HUDEP-2 (cell line): ENCODE measurements at regions not wholly inside any gene's neighbourhood (a gene's known extent, or its start where the extent isn't known, plus 50 kb on each side); places are given as distances from the start of the nearest gene placed in this dataset.
"Not testable (repeated sequence)": the region's sequence is repeated elsewhere in the genome, so short reads cannot be mapped to it uniquely, and the experiment has no call there.

Experiments
- DNase-seq, 76 experiments: peaks; one replicate each; lab custom pipeline; 2025; ENCODE audit not compliant: unreplicated experiment in 76 of 76; lab: John Stamatoyannopoulos, UW

DNA sequence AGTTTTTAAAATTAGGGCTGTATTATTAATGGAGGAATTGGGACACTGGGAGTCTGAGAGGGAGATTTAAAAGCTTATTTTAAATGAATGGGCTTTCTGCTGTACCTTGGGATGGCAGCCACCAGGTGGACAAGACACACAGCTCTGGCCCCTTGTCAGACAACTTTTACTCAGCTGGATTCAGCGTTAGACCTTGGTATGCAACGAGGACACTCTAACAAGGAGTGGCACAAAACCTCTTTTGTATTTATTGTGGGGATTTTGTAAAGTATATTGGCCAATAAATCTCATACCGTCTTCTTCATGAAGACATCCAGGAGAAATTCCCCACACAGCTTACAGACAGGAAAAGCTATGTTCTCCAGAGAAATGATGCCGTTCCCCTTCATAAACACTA, 105.7 kb downstream of the LCA5 start:
- DNase-seq = no peak

DNA sequence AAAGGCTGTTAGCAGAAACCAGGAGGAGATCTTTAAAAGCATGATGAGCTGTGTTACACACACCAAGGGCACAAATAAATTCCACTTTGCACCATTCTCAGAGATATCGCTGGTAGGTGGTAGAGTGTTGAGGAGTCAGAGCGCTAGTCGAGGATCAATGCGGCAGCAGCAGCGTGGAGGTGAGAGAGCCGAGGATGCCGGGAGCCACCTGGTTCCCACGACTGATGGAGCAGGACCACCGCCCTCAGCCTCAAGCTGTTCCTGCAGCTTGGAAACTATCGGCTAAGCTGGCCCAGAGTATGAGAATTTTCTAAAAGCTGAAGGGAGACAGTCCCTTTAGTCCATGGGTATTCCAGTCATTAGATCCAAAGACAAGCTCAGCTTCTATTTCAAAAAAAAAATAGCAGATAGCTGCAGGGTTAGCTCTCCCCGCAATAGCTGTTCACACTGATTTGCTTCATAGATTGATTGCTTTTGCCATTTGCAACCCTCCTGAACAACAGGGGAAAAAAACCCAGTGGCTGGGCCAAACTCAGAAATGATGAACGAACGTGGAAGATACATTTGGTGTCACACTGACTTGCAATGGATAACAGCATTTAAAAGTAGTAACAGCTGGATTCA, 106.2 kb downstream of the LCA5 start:
- no peak for DNase-seq

DNA sequence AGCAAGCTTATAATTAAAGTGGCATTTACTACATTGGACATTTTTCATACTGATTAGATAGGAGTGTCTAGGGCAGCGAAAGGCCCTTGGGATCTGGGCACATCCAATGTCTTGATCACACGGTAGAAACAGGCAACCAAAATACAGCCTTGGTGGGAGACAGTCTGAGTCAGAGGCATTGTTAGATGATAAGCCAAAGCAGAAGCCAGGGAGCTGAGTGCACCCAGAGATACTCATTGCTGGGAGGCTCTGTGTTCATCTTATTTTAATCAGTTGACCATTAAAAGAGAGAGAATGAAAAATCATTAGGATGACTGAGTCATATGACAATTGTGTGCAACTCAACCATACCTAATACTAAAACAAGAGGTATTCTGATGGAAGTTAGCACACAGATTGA, 109.5 kb downstream of the LCA5 start:
- DNase-seq = no peak

DNA sequence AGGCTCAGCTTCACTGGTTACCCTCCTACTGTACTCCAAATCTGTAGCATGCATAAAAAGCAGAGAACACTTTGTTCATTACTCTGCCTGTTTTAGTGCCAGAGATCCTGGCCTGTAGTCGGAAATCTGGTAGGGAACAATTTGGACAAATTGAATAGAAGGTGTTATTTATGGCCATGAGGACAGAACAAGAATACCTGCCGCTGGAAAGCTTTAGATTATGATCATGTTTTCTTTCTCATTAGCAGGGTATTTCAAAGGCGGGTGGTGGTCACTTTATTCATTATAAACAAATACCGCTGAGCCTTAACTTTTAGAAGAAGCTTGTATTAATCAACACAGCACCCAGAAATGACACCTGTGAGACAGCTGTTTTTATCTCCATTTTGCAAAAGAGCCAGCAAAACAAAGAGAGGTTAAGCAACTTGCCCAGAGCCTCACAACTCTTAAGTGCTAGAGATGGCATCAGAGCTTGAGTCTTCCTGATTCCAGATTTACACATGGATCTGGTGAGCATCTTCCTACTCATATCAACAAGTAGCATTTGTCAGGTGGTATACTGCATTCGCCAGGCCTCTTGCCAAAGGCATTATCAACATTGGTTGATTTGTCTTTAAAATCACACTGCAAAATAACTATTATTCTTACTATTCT, 110.5 kb downstream of the LCA5 start:
- no peak for DNase-seq

DNA sequence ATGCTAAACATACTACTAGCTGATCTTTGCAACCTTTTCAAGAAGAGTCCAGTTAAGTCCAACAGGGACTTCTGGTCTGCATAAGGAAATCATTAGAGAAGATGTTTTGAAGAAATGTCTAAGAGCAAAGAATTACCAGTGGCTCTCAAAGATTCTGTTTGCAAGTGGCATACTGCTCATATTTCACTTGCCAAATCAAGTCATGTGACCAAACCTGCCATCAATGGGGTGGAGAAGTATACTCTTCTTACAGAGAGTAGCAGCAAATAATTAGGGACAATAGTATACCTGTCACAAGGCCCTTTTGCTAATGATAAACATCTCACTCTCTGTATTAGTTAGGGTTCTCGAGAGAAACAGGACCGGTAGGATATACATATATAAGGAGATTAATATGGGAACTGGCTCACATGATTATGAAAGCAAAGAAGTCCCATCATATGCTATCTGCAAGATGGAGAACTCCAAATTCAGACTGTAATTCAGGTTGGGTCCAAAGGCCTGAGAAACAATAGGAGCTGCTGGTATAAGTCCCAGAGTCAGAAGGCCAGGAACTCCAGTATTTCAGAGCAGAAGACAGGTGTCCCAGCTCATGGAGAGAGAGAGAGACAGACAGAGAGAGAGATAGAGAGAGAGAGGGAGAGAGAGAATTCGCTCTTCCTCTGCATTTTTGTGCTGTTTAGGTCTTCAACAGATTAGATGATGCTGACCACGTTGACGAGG, 111.5 kb downstream of the LCA5 start:
- DNase-seq = no peak

DNA sequence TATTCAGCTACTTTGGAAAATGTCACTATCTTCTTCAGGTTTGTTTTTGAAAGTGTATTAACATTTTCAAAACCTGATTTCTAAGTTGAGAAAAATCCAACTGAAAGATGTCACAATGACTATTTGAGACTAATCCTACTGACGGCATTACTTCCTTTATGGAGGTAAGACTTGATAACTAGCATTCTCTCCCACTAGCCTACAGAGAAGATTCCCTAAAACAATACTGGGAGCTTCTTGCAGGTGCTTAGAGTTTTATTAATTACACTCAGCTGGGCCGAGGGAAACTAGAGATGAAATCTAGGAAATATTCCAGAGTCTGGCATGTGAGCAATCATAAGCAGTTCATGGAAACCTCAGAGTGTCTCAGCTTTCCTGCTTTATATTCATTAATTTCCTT, 114.0 kb downstream of the LCA5 start:
- DNase-seq = no peak

DNA sequence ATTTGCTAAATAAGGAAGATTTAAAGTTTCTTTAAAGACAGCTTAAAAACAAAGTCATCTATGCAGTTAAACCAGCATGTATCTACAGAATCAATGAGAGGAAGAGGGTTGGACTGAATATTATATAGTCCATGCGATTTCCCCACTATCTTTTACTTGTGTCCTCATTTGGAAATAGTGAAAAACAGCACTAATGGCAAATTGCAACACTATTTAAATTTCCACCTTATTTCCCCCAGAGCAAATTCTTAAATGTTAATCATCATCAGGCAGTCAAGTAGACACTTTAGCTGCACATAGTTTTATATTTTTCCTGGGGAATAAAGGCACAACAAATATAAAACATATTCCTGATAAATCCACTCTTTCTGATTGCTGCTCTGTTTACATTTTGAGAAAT, 114.6 kb downstream of the LCA5 start:
- no peak for DNase-seq

DNA sequence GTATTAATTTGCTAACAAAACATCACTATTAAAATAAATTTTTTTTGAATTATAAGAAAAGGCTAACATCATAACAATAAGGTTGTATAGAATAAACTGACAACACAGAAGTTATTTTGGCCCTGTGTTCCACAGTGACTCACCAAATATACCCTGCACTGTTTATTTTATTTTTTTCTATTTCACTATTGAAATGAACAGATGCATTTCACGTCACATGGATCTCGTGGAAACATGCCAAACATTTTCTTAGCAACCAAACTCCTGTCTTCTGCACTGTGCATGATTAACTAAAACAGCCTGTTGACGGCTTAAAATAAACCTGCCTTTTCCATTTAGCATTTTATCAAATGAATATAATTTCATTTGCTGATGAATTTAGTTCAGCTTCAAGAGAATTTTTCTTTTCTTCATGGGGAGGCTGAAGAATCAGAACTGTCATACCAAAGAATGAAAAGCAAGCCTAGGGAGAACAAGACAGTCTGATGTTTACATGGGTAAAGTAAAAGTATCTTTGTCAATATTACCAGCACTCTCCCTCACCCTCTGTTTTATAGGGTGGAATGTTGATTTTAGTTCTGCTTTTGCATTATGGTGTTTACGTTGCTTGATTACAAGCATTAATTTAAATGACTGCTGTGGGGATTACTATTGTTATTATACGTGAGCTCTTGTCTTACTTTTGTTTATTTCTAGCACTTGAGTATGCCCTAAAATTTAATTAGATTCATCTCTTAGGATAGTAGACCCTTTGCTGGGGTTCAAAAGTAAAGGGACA, 115.3 kb downstream of the LCA5 start:
- peak in 1 of 76 experiments; percentile 19 for DNase-seq

DNA sequence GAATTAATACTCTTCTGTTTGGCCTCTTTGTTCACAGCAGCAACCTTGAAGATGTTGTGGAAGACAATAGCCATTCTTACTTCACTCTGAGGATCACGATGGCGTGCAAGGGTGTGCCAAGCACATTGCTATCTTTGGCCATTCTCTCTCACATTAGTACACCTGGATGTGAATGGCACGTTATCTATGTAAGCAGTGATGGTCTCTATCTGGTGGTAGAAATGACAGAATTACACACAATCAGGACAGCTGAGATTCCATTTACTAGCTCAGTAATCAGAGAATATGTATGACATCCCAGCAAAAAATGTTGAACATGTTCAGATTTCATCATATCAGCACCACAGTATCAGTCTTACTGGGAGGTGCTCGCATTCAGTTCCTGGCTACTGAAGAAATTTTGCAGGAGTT, 116.2 kb downstream of the LCA5 start:
- no peak for DNase-seq

DNA sequence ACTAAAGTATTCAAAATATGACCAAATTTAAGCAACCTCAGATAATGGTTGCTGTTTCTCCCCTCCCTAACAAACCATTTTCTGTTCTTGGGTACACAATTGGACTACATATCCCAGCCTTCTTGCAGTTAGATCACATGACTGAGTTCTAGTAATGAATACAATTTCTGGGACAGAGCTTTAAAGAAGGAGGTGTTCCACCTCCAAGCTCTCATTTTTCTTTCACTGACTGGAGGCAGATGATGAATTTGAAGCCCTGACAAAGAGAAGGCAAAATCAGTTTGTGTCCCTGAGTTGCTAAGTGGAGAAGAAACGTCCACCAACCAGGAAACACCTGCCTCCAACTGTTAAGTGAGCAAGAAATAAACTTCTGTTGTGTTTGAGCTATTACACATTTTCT, 117.2 kb downstream of the LCA5 start:
- no peak for DNase-seq

DNA sequence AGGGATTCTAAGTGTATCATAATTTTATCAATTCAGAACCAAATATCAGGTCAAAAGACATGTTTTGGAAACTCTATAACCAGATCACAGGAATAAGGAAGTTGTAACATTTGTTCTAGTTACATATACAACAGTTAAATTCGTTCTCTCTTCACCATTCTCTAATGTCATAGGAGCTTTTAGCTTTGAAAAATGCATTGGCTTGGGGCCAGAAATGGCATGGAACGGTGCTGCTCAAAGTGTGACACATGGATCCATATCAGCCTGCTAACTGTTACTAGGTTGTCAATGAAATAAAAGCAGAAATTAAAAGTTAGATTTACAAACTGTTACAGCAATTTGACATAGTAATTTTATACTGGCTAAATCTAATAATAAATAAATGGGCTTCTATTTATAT, 120.3 kb downstream of the LCA5 start:
- peak in 2 of 76 experiments; percentile 11 to 14 for DNase-seq

DNA sequence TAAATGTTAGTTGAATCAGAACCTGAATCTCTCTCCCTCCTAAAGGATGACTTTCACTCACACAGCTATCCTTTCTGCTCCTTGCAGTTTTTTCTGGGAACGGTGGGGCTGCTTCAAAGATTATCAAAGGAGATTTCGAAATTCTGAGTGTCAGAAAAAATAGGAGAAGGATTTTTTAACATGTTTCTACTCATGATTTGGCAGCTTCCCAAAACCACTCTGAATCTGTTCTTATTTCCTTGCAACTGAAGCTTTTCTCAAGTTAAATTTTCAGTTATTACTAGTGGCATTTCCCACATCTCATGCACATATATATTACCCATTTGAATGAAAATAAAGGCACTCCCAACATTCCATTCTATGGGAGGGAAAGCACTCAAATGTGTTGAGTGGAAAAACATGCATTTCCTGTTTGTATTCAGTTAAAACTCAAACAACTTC, 123.6 kb downstream of the LCA5 start:
- DNase-seq = no peak

DNA sequence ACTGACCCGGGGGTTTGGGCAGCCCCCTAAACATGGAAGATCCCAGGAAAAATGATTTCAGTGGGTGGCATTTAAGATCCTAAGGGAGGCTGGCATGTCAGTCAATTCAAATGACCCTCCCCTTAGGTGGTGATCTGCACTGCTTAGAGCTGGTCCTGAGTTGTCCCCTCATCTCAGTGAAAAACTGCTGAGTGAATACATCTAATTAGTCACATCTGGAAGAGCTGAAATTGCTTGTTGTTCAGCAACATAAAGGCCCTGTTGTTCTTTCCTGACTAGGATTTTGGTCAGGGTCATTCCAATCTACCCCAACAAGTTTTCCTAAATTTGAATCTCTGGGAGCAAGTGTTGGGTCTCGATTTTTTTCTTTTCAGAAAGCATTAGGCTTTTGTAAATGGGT, 126.4 kb downstream of the LCA5 start:
- no peak for DNase-seq

DNA sequence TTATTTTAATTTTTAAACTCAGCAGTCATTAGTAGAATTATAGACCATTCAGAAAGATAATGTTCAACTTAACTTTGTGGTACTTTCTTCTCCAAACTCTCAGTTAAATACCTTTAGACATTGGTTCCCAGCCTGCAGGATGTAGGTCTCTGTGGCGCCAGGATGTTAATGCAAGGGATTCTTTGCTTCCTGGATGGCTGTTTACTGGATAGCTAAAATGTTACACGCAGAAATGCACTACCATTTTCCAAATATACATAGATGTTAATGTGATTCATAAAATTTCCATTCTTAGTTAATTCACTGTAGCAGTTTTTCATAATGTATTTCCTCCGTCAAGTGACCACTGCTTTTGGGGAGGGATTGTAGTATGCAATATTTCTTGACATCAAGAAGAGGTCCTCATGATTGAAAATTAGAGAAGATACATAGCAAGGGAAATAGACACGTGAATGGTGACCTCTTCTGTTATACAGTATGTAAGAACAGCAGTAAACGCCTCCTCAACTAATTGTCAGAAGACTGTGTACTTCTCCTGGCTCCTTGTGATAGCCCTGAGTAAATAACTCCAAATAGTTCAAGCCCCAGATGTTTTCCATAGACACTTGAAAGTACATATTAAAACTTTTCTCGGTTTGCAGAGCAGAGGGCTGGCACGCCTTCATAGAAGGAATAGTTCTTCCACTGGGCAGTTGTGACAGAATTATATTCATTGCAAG, 128.8 kb downstream of the LCA5 start:
- DNase-seq = no peak

DNA sequence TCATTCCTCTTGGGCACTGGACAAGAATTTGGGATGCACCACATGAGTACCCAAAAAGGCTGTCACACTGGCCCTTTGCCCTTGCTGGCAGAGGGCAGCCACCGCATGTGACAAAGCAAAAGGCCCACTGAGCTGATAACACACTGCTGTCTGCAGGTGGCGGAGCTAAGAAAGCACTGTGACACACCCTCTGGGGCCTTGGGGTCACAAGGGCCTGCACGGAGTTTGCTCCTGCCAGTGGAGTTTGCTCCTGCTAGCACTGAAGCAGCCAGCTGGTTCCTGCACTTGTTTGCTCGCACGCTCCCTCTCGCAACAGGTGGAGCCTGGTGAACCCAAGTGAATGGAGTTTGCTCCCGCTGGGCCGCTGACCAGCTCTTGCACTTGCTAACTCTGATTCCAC, 132.6 kb downstream of the LCA5 start:
- DNase-seq = peak in 10 of 76 experiments; percentile 3 to 60 (median 38)

DNA sequence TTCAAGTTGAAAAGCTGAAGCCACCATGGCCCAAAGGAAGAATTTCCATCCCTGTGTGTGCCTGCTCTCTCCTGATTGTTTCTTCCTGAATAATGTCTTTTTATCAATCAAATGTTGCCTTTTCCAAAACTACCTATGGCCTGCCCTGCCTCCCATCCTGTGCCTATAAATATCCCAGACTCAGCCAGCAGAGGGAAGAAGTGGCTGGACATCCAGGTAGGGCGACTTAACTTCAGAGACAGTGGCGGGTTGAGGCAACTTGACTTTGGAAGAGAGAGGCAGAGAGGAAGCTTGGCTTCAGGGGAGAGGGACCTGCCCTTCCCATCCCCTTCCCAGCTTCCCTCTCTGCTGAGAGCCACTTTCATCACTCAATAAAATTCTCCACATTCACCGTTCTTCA, 133.0 kb downstream of the LCA5 start:
- DNase-seq = no peak

DNA sequence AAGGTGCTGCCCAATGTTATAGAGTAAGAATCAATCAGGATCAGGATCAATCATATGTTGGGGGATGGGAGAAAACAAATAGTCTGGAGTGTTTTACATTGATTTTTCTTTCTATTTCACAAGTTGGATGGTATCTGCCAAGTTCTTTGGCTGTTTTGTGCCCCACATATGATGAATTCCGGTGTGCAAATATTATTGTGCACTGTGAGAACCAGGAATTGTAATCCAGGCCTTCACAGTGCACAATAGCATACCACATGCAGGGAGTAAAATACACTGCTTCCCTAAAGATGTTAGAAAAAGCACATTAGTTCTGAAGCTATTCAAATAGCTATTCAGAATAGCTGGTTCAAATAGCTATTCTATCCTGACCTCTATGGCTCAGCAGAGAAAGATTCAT, 133.7 kb downstream of the LCA5 start:
- no peak for DNase-seq

DNA sequence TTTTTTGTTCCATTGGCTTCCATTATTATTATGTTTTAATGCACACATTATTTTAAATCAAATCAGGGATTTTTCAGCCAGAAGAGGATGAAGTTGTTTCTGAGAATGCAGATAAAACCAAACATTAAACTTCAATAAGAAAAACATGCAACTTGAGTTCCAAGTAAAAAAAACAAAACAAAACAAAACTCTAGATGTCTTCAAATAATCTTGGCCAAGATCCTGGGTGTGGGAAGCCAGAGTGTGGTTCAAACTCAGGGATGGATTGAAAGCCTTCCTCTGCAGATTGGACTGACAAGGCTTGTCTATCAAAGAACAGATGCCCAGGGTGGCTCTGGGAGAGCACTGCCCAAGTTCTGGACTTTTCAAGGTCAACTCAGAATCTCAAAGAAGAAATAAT, 134.1 kb downstream of the LCA5 start:
- DNase-seq = no peak

DNA sequence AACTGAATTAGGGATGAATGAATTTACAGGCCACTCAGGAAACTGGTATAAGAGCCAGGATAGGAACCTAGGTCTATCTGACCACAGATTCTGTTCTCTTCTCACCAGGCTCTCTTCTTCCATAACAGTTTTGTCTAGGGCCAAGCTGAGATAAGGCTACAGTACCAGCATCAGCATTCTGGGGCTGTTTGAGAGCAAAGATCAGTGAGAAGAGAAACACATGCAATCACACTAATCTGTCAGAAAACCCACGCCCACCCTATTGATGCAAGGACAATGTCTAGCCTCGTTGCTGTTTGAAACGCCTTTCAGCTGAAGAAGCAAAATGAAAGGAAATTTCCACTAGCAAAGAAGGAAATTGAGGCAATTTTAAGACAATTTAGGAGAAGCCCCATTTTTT, 137.7 kb downstream of the LCA5 start:
- DNase-seq = no peak

DNA sequence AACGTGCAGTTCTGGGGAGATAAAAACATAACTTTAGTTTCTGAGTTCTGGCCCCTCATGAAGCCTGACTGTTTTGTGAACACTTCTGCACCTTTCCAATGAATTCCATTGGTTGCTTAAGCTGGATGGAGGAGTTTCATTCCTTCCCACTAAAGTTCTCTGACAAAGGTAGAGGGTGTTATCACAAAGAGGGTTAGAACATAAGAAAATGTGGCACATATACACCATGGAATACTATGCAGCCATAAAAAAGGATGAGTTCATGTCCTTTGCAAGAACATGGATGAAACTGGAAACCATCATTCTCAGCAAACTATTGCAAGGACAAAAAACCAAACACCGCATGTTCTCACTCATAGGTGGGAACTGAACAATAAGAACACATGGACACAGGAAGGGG, 138.6 kb downstream of the LCA5 start:
- not testable (repeated sequence) for DNase-seq

DNA sequence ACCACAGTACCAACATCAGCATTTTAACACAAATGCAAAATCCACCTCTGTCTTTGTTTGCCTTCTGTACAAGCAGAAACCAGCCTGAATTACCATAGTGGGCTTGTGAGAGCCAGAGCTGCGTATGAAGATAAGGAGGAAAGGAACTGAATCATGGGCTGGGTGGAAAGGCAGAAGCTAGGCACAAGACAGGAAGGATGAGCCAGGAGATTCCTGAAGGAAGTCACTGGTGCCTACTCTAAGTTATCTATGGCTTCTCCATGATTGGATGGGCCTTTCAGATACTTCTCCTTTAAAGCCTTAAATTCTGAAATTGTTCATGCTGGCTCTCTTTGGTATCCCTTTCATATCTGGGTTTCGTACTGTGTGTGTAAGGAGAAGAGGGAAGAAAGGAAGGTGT, 140.6 kb downstream of the LCA5 start:
- no peak for DNase-seq
